Epithelial cell of proximal tubule (primary cell): ENCODE measurements at regions not wholly inside any gene's neighbourhood (a gene's known extent, or its start where the extent isn't known, plus 50 kb on each side); places are given as distances from the start of the nearest gene placed in this dataset.

Experiments
- DNase-seq: peaks from one replicate; pipeline ENCODE4 v3.0.0-alpha.2; 2011; ENCODE audit warnings: low read depth
- H3K4me3 ChIP-seq: 2 replicates; pipeline ENCODE4 v1.5.1; 2011; ENCODE audit warnings: low read depth, mild to moderate bottlenecking, low read length
- CTCF ChIP-seq: conservative IDR thresholded peaks from 2 replicates; pipeline ENCODE4 v1.5.1; 2012; ENCODE audit warnings: low read depth, mild to moderate bottlenecking, low read length

- no peak for TF ChIP-seq CTCF
- no peak for DNase-seq
- no peak overlapping the region for H3K4me3 ChIP-seq
Measured at GRCh38 chrX:84924624-84925023, 79.1 kb upstream of the APOOL start.

DNA sequence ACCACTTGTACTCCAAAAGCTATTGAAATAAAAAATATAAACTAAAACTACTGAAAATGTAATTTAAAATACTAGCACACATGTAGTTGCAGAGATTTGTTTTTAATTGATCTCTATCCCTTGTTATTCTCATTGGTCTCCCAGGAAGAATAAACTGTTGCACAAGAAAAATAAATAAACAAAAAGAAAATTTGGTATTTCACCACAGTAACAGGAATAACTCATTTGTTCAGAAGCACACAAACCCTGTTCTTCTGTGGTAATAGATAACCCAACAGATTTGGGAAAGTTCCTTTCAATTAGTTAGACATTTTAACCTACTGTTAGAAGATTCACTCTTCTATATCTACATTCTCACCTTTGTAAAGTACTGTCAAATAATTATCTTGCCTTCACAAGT is 70.9 kb upstream of the APOOL start:
- H3K4me3 ChIP-seq, result no peak overlapping the region
- no peak for TF ChIP-seq CTCF
- no peak for DNase-seq

DNA sequence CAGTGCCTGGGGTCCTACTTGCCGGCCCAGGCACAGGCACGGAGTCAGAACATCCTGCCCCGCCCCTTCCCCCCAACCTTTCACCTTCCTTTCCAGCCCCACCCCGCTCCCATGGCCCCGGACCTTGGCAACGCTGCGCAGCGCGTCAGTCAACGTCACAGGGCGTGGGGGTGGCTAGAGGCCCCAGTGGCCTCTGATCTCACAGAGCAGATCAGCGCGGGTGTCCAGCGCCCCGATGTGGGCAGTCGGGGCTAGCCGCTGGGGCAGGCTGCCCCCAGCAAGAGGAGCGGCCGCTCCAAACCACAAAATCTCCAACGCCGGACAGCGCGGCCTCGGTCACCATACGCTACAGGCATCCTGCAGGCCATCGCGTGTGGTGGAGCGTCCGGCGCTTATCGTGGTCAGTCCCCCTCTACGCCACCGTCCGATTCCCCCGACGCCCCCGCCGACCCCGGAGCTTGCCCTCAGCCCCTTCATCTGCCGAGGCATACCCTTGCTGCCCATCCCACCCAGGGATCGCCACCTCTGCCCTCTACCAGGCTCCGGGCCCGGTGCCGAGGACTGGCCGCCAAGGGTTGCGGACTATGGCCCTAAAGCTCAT is 69.6 kb upstream of the APOOL start:
- no peak overlapping the region for H3K4me3 ChIP-seq
- no peak for TF ChIP-seq CTCF
- DNase-seq, result no peak
